AG09309 (cell line): ENCODE measurements at regions not wholly inside any gene's neighbourhood (a gene's known extent, or its start where the extent isn't known, plus 50 kb on each side); places are given as distances from the start of the nearest gene placed in this dataset.

Experiments used
- DNase-seq: peaks from one replicate; pipeline ENCODE4 v3.0.0-alpha.2; 2010; ENCODE audit warnings: low read depth
- H3K4me3 ChIP-seq: 2 replicates; pipeline ENCODE4 v1.5.1; 2011; ENCODE audit warnings: mild to moderate bottlenecking, low read depth, low read length, moderate library complexity; ENCODE audit not compliant: control insufficient read depth
- TF ChIP-seq, protein P1 (sequence below): IDR thresholded peaks from 2 replicates; pipeline ENCODE4 v1.5.1; 2011; ENCODE audit warnings: mild to moderate bottlenecking, low read depth, low read length, inconsistent platforms; ENCODE audit not compliant: insufficient read depth, control insufficient read depth; ENCODE audit errors: missing control alignments

GRCh38 chr21:35119501-35120047, 70.5 kb upstream of the RUNX1 start:
- H3K4me3 ChIP-seq: no peak overlapping the region
- TF ChIP-seq, protein P1, sequence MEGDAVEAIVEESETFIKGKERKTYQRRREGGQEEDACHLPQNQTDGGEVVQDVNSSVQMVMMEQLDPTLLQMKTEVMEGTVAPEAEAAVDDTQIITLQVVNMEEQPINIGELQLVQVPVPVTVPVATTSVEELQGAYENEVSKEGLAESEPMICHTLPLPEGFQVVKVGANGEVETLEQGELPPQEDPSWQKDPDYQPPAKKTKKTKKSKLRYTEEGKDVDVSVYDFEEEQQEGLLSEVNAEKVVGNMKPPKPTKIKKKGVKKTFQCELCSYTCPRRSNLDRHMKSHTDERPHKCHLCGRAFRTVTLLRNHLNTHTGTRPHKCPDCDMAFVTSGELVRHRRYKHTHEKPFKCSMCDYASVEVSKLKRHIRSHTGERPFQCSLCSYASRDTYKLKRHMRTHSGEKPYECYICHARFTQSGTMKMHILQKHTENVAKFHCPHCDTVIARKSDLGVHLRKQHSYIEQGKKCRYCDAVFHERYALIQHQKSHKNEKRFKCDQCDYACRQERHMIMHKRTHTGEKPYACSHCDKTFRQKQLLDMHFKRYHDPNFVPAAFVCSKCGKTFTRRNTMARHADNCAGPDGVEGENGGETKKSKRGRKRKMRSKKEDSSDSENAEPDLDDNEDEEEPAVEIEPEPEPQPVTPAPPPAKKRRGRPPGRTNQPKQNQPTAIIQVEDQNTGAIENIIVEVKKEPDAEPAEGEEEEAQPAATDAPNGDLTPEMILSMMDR: no peak
- no peak for DNase-seq

DNA sequence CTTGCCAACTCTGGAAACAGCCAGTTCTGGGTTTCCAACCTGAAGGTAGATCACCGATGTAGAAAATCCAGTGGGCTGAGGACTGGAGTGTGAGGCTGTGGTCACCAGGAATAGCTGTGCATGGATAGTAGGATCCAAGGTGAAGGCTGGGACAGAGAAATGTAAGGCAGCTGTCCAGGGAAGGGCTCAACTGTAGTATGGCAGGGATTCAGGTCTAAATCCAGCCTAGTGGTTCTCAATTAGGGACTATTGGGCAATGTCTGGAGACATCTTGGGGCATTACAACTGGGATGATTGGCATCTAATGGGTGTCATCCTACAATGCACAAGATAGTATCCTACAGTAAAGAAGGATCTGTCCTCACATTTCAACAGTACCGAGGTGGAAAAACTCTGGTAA, 67.7 kb upstream of the RUNX1 start:
- TF ChIP-seq, protein P1: no peak
- no peak for DNase-seq
- H3K4me3 ChIP-seq: no peak overlapping the region

GRCh38 chr21:35113064-35113463, 64.0 kb upstream of the RUNX1 start:
- TF ChIP-seq, protein P1: no peak
- no peak for DNase-seq
- H3K4me3 ChIP-seq: no peak overlapping the region

DNA sequence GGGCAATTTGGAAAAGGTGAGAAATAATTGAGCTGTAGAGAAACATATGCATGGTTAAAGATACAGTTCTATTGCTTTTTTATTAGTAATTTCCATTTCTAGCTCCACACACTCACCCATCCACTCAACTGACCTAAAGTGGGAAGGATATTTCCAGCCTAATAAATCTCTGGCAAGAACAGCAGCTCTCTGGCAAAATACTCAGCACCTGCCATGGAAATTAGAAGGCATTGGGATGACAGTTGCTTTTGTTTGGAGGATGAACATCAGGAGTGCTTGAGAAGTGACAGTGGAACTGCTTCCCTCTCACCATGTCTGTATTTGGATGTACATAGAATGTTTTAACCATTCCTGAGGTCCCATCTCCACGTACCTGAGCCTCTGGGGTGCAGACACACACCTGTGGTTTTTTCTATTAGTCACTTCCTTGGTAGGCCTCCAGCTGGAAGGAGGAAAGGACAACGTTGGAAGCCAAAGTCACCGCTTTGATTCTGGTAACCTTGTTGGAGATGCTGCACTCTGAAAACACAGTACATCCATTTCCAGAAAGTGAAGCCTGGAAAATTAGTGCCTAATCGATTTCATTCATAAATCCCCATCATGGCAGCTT, 62.3 kb upstream of the RUNX1 start:
- TF ChIP-seq, protein P1: no peak
- no peak overlapping the region for H3K4me3 ChIP-seq
- no peak for DNase-seq

DNA sequence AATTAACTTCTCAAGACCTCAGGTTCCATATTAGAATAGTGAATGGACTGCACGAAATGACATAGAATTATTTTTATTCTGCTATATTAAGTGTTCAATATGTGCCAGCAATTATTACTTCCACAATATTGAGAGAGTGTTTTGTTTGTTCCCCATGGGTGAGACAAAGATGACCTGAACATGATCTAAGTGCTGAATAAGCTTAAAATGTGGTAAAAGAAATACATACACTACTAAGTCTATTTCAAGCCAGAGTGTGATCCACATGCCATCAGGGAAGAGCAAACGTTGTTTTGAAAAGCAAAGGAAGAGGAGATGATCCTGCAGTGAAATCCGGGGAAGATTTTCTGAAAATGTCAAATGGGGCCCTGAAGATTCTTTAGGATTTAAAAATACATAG, 59.8 kb upstream of the RUNX1 start:
- no peak for DNase-seq
- no peak overlapping the region for H3K4me3 ChIP-seq
- TF ChIP-seq, protein P1: no peak

DNA sequence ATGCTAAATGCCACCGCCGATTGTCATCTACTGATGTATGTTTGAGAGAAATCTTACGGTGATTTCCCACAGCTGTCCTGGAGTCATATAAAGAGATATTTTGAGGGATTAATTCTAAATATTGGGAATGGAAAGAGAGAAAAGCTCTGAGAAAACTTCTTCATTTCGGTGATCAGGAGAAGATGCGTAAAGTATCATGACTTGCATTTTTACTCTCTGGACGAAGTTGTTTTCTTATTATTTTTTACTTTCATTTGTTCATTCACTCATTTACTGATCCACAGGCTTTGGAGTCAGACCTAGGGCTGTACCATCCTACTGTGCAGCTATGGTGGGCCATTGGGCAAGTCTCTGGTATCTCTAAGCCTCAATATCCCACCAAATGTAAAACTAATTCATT, 58.4 kb upstream of the RUNX1 start:
- H3K4me3 ChIP-seq: no peak overlapping the region
- no peak for DNase-seq
- TF ChIP-seq, protein P1: no peak
